IMR-90 (cell line): ENCODE measurements at regions not wholly inside any gene's neighbourhood (a gene's known extent, or its start where the extent isn't known, plus 50 kb on each side); places are given as distances from the start of the nearest gene placed in this dataset.

Experiments
- ATAC-seq: fragments of 200-7000 bp; cut with Tn5 transposase; 2 replicates; pipeline ENCODE4 v1.9.1; 2020; ENCODE audit warnings: low read depth, mild to moderate bottlenecking, moderate library complexity
- BruUV-seq: library from RNA; stranded (reverse); fragments of 400-500 nt; replicated peaks from 2 replicates; lab custom pipeline; 2021; lab: Mats Ljungman, UMichigan
- CTCF ChIA-PET: fragments of 300-600 bp; formaldehyde crosslinking; extraction: SDS; loops from one replicate; lab custom pipeline; 2021; ENCODE audit warnings: antibody characterized with exemption; lab: Yijun Ruan, JAX
- POLR2A ChIA-PET: fragments of 300-600 bp; sonication (Branson Sonifier 250); formaldehyde crosslinking; loops from one replicate; lab custom pipeline; 2022; ENCODE audit warnings: antibody characterized with exemption; ENCODE audit not compliant: unreplicated experiment; lab: Charles Lee
- DNase-seq: peaks from one replicate; pipeline ENCODE4 v3.0.0; 2013
- H2AFZ ChIP-seq: replicated peaks from 2 replicates; pipeline ENCODE3; 2013; ENCODE audit warnings: low read length, mild to moderate bottlenecking; ENCODE audit not compliant: poor library complexity
- H2AK5ac ChIP-seq: 2 replicates; pipeline ENCODE4 v1.6.1; 2013; ENCODE audit warnings: low read depth, low read length, inconsistent platforms
- H2AK9ac ChIP-seq: replicated peaks from 2 replicates; pipeline ENCODE3; 2013; ENCODE audit warnings: mild to moderate bottlenecking, low read depth, low read length, moderate library complexity; ENCODE audit not compliant: poor library complexity
- H2BK120ac ChIP-seq: 2 replicates; pipeline ENCODE4 v1.6.1; 2013; ENCODE audit warnings: low read depth, low read length, inconsistent platforms
- H2BK15ac ChIP-seq: 3 replicates; pipeline ENCODE4 v1.6.1; 2013; ENCODE audit warnings: low read depth, low read length, inconsistent platforms
- H2BK20ac ChIP-seq: 2 replicates; pipeline ENCODE4 v1.6.1; 2013; ENCODE audit warnings: low read depth, mild to moderate bottlenecking, inconsistent platforms, low read length, moderate library complexity
- H2BK5ac ChIP-seq: 2 replicates; pipeline ENCODE4 v1.6.1; 2013; ENCODE audit warnings: mild to moderate bottlenecking, low read depth, low read length, inconsistent platforms; ENCODE audit not compliant: poor library complexity, severe bottlenecking
- H3K14ac ChIP-seq: replicated peaks from 2 replicates; pipeline ENCODE4 v1.6.1; 2013; ENCODE audit warnings: low read depth, low read length, inconsistent platforms
- H3K18ac ChIP-seq: 2 replicates; pipeline ENCODE4 v1.6.1; 2013; ENCODE audit warnings: low read depth, low read length, control low read depth
- H3K23ac ChIP-seq: 2 replicates; pipeline ENCODE4 v1.6.1; 2013; ENCODE audit warnings: low read depth, low read length, inconsistent platforms
- H3K27ac ChIP-seq: 2 replicates; pipeline ENCODE4 v1.5.1; 2013; ENCODE audit warnings: mild to moderate bottlenecking, control low read depth, low read length; ENCODE audit not compliant: insufficient read depth
- H3K27me3 ChIP-seq: 2 replicates; pipeline ENCODE4 v1.6.1; 2013; ENCODE audit warnings: low read length; ENCODE audit not compliant: control insufficient read depth, insufficient read depth
- H3K36me3 ChIP-seq: 2 replicates; pipeline ENCODE4 v1.6.1; 2013; ENCODE audit warnings: low read length, mixed read lengths; ENCODE audit not compliant: control insufficient read depth, insufficient read depth
- H3K4ac ChIP-seq: 2 replicates; pipeline ENCODE4 v1.6.1; 2013; ENCODE audit warnings: low read depth, low read length, inconsistent platforms
- H3K4me1 ChIP-seq: 2 replicates; pipeline ENCODE4 v1.6.1; 2013; ENCODE audit warnings: low read length, mixed read lengths; ENCODE audit not compliant: control insufficient read depth, insufficient read depth
- H3K4me2 ChIP-seq: 2 replicates; pipeline ENCODE4 v1.6.1; 2013; ENCODE audit warnings: low read depth, mild to moderate bottlenecking, control low read depth, low read length, moderate library complexity
- H3K4me3 ChIP-seq: 2 replicates; pipeline ENCODE4 v1.5.1; 2013; ENCODE audit warnings: low read depth, mild to moderate bottlenecking, control low read depth, low read length, moderate library complexity; ENCODE audit not compliant: insufficient read depth
- H3K56ac ChIP-seq: 2 replicates; pipeline ENCODE4 v1.6.1; 2013; ENCODE audit warnings: low read length, inconsistent platforms; ENCODE audit not compliant: insufficient read depth; ENCODE audit errors: extremely low read depth
- H3K79me1 ChIP-seq, 2 experiments: 2 replicates each; pipeline ENCODE4 v1.6.1; 2013; ENCODE audit warnings: low read length in 2 of 2, inconsistent platforms in 1 of 2, low read depth in 1 of 2
- H3K9ac ChIP-seq: 2 replicates; pipeline ENCODE4 v1.6.1; 2013; ENCODE audit warnings: low read depth, low read length, control low read depth
- H3K9me1 ChIP-seq: 2 replicates; pipeline ENCODE4 v1.6.1; 2013; ENCODE audit warnings: low read length, inconsistent platforms; ENCODE audit not compliant: insufficient read depth
- H3K9me3 ChIP-seq: 2 replicates; pipeline ENCODE4 v1.6.1; 2013; ENCODE audit warnings: low read length; ENCODE audit not compliant: control insufficient read depth, insufficient read depth
- H4K20me1 ChIP-seq: 2 replicates; pipeline ENCODE4 v1.6.1; 2013; ENCODE audit warnings: low read length, inconsistent platforms; ENCODE audit not compliant: insufficient read depth
- H4K5ac ChIP-seq: 2 replicates; pipeline ENCODE4 v1.6.1; 2013; ENCODE audit warnings: mild to moderate bottlenecking, low read depth, low read length, control low read depth
- H4K8ac ChIP-seq, 2 experiments: 2 replicates each; pipeline ENCODE4 v1.6.1; 2013; ENCODE audit warnings: low read depth in 2 of 2, low read length in 2 of 2, control low read depth in 1 of 2, inconsistent platforms in 1 of 2
- H4K91ac ChIP-seq: 2 replicates; pipeline ENCODE4 v1.6.1; 2013; ENCODE audit warnings: low read depth, low read length, inconsistent platforms; ENCODE audit not compliant: insufficient read depth
- BHLHE40 ChIP-seq: fragments of 150-350 bp; IDR thresholded peaks from 2 replicates; pipeline ENCODE4 v1.6.1; 2016; ENCODE audit warnings: mild to moderate bottlenecking, low read depth, low read length
- MAZ ChIP-seq: IDR thresholded peaks from 2 replicates; pipeline ENCODE4 v1.6.1; 2012; ENCODE audit warnings: low read depth, mild to moderate bottlenecking, low read length, improper control_type of control experiment, moderate library complexity, borderline replicate concordance
- POLR2A ChIP-seq: IDR thresholded peaks from 2 replicates; pipeline ENCODE4 v1.6.1; 2012; ENCODE audit warnings: mild to moderate bottlenecking, low read depth, low read length
- RFX5 ChIP-seq: IDR thresholded peaks from 2 replicates; pipeline ENCODE4 v1.8.0; 2012; ENCODE audit warnings: low read depth, mild to moderate bottlenecking, low read length, moderate library complexity
- WGBS, 2 experiments: methylation state at CpG; one replicate each; pipeline versions ENCODE4 v1.1.5 to v1.1.7; 2013; ENCODE audit warnings: missing lambda C conversion rate in 2 of 2; ENCODE audit not compliant: insufficient read length in 1 of 2; ENCODE audit errors: extremely low coverage in 2 of 2; 5-methylcytosine and 5-hydroxymethylcytosine counted together
- dilution Hi-C: fragments of 300-500 bp; cut with HindIII; formaldehyde crosslinking; loops from one replicate; pipeline ENCODE4 v1.14.3; 2018; ENCODE audit warnings: low sequenced_read_pairs; ENCODE audit not compliant: unreplicated experiment
- in situ Hi-C: fragments of 300-500 bp; cut with MboI; formaldehyde crosslinking; loops from 3 replicates; pipeline ENCODE4 v1.14.3; 2019; ENCODE audit warnings: low sequenced_read_pairs, inconsistent platforms, mixed read lengths
- intact Hi-C: fragments of 100-400 bp; cut with micrococcal nuclease; formaldehyde crosslinking; loops from 2 replicates; pipeline ENCODE4 v1.10.0; 2022

DNA sequence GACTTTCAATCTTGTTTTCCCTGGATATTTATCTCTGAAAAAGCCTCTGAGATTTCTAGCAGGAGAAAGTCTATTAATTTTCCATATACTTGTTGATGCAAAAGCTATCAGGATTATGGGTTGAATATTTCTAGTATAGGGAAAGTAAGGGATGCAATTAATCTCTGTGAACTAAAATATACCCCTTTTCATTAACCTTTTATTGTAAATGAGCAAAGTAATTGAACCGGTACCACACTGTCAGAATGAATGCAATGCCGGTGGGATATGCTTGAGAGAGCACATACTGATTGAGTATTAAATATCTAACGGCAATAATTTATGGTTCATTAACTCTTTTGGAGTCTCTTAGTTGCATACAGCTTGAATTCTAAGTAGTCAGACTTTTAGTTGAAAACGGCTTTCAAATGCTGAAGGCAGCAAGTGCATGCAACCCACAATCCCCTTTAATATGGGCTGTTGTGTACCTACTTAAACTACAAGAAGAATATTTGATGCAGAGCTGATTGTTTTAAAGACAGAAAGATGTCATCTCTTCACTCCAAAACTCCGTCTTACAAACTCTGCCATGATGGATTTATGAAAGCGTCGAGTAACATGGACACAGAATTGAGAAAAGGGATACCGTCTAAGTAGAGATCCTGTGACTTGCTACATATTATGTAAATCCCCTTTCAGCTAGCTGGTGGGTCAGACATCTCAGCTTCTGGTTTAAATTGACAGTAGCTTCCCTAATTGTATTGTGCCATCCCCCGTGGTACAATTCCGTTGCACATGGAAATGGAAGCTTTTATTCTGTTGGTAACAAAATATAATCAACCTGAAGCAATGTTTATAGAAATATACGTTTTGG lies 141.3 kb upstream of the CDH8 start:
- BruUV-seq = no TSS peak
- CTCF ChIA-PET = no interaction called here
- in situ Hi-C loops = no loop called here

More for the DNA sequence above, 141.3 kb upstream of the CDH8 start:
- dilution Hi-C loops (no loop called here), intact Hi-C loops (no loop called here)
- H2BK20ac ChIP-seq = no peak overlapping the region
- peaks cover 2% of the 10 kb centered on the region for H3K9me3 ChIP-seq
- no peak overlapping the region for H3K14ac ChIP-seq
- no peaks in the 10 kb centered on the region for H3K36me3 ChIP-seq
- no peak overlapping the region for H2AK5ac ChIP-seq
- no peak overlapping the region for H2BK120ac ChIP-seq
- no peak overlapping the region for H2BK15ac ChIP-seq
- H3K27ac ChIP-seq = no peak overlapping the region
- WGBS, 2 experiments = 83% methylated on average over 1 of the region's 11 CpGs; no CpG with 5 or more reads in 1 of the 2 experiments
- no peak overlapping the region for H3K23ac ChIP-seq
- H3K56ac ChIP-seq = no peak overlapping the region
- no peak overlapping the region for H3K4ac ChIP-seq
- ATAC-seq = no peak
- H2AK9ac ChIP-seq = no peak overlapping the region
- no peaks in the 10 kb centered on the region for H3K4me1 ChIP-seq
- no peak overlapping the region for H4K91ac ChIP-seq
- H4K20me1 ChIP-seq = no peaks in the 10 kb centered on the region
- POLR2A ChIA-PET = no interaction called here
- H3K4me2 ChIP-seq = no peak overlapping the region
- no peaks in the 10 kb centered on the region for H3K9me1 ChIP-seq
- no peak for DNase-seq
- no peaks in the 10 kb centered on the region for H3K79me1 ChIP-seq
- no peak overlapping the region for H4K5ac ChIP-seq
- no peak overlapping the region for H2AFZ ChIP-seq
- TF ChIP-seq MAZ (no peak), RFX5 (no peak), POLR2A (no peak), BHLHE40 (no peak)
- no peaks in the 10 kb centered on the region for H3K27me3 ChIP-seq
- no peak overlapping the region for H3K4me3 ChIP-seq
- H3K18ac ChIP-seq = no peak overlapping the region
- no peak overlapping the region for H2BK5ac ChIP-seq
- no peak overlapping the region for H3K9ac ChIP-seq
- H4K8ac ChIP-seq = no peak overlapping the region
